ENCODE measurements at regions not wholly inside any gene's neighbourhood (a gene's known extent, or its start where the extent isn't known, plus 50 kb on each side); places are given as distances from the start of the nearest gene placed in this dataset.

DNA sequence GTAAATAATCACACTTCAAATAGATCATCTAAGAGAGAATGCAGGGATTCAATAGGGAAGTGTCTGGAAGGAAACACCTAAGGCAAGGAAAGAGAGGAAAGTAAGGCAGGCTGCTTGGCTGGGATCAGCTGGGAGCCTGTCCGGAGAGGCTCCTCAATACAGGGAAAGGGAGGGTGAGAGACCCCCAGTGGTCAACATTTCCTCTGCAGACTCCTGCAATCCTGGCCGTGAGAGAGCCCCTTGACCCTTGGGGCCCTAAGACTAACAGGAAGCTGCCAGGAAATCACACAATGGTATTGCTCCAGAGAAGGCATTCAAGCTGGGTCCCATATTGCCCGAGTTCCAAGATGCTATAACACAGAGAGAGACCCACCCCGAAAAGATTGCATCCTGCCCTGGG is 549.4 kb downstream of the NYAP2 start:
- TF ChIP-seq, protein P1, sequence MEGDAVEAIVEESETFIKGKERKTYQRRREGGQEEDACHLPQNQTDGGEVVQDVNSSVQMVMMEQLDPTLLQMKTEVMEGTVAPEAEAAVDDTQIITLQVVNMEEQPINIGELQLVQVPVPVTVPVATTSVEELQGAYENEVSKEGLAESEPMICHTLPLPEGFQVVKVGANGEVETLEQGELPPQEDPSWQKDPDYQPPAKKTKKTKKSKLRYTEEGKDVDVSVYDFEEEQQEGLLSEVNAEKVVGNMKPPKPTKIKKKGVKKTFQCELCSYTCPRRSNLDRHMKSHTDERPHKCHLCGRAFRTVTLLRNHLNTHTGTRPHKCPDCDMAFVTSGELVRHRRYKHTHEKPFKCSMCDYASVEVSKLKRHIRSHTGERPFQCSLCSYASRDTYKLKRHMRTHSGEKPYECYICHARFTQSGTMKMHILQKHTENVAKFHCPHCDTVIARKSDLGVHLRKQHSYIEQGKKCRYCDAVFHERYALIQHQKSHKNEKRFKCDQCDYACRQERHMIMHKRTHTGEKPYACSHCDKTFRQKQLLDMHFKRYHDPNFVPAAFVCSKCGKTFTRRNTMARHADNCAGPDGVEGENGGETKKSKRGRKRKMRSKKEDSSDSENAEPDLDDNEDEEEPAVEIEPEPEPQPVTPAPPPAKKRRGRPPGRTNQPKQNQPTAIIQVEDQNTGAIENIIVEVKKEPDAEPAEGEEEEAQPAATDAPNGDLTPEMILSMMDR (IDR thresholded peaks at IDR 0.05): no peak
- no peak for TF ChIP-seq POLR2A (IDR thresholded peaks at IDR 0.05)
